ENCODE measurements at regions not wholly inside any gene's neighbourhood (a gene's known extent, or its start where the extent isn't known, plus 50 kb on each side); places are given as distances from the start of the nearest gene placed in this dataset.

DNA sequence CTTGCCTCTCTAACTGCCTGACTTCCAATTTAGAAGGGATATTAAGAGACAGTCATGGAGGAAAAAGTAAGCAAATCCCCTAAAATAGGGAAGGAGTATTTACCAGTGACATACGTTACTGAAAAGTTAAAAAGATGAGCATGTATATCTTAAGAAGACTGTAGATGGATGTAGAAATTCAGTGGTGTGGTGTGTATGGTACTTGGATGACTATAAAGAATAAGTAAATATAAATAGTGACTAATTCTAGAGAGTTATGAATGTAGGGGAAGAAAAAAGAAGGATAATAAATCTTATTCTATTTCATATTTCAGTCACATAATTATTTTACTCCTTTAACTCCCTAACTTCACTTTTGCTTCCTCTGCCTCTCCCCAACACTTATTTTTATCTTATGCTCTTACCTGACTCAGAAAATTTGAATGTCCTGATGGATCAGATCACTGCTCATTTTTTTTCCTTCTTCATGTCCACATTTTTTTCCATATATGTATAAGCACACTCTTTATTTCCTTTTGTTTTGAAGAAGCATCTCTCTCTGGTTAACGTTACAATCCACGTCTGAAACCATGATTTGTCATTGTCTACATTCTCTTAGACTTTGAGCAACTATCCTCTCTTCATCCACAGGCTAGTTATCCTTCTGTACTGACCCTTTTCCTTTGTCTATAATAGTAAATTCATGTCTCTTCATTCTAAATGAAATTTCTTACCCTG is 422.7 kb upstream of the SYT1 start:
- TF ChIP-seq FOXK2 (IDR thresholded peaks at IDR 0.05) (no peak), BHLHE40 (IDR thresholded peaks at IDR 0.05; ENCODE audit: borderline replicate concordance) (no peak), SUZ12 (IDR thresholded peaks at IDR 0.05) (no peak), FOXA1 (IDR thresholded peaks at IDR 0.05) (no peak), ZNF384 (IDR thresholded peaks at IDR 0.05) (no peak), ARNT (IDR thresholded peaks at IDR 0.05) (no peak), TARDBP (IDR thresholded peaks at IDR 0.05) (no peak)

Data from HEK293T (cell line).